Chondrocyte (in vitro differentiated cells): ENCODE measurements at regions not wholly inside any gene's neighbourhood (a gene's known extent, or its start where the extent isn't known, plus 50 kb on each side); places are given as distances from the start of the nearest gene placed in this dataset.

Experiments
- DNase-seq: peaks from one replicate; pipeline ENCODE4 v3.0.0; 2021; ENCODE audit warnings: mixed read lengths, low spot score
- H3K27ac Mint-ChIP-seq: one replicate; pipeline ENCODE4 v1.8.0; 2021; ENCODE audit warnings: mild to moderate bottlenecking, moderate library complexity, mixed read lengths; ENCODE audit not compliant: unreplicated experiment
- H3K27me3 Mint-ChIP-seq: 2 replicates; pipeline ENCODE4 v1.8.0; 2021; ENCODE audit warnings: low read depth, mixed read lengths
- H3K36me3 Mint-ChIP-seq: 2 replicates; pipeline ENCODE4 v1.8.0; 2021; ENCODE audit warnings: low read depth, mixed read lengths
- H3K4me1 Mint-ChIP-seq: 2 replicates; pipeline ENCODE4 v1.8.0; 2021; ENCODE audit warnings: low read depth, mild to moderate bottlenecking, mixed read lengths
- H3K4me3 Mint-ChIP-seq: one replicate; pipeline ENCODE4 v1.8.0; 2021; ENCODE audit warnings: mild to moderate bottlenecking, moderate library complexity, mixed read lengths; ENCODE audit not compliant: unreplicated experiment
- H3K9me3 Mint-ChIP-seq: 2 replicates; pipeline ENCODE4 v1.8.0; 2021; ENCODE audit warnings: low read depth, mixed read lengths
- TF ChIP-seq, protein P1 (sequence below): fragments of 200-600 bp; sonication (generic); IDR thresholded peaks from 2 replicates; pipeline ENCODE4 v1.5.0; 2021; ENCODE audit warnings: antibody characterized with exemption, mild to moderate bottlenecking, moderate library complexity

DNA sequence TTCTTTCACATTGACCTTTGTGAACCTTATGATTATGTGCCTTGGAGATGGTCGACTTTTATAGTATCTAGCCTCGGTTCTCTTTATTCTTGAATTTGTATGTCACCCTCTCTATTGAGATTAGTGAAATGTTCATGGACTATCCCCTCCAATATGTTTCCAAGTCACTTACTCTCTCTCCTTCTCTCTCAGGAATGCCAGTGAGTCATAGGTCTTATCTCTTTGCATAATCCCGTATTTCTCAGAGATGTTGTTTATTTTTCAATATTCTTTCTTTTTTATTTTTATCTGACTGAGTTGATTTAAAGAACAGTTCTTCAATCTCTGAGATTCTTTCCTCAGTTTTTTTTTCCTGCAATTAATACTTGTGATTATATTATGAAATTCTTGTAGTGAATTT is 411.6 kb upstream of the CADM2 start:
- Mint-ChIP-seq H3K9me3 (peaks cover 5% of the 10 kb centered on the region), H3K27me3 (peaks cover 5% of the 10 kb centered on the region), H3K36me3 (no peaks in the 10 kb centered on the region), H3K4me1 (no peaks in the 10 kb centered on the region), H3K4me3 (no peak overlapping the region), H3K27ac (no peak overlapping the region)
- TF ChIP-seq, protein P1, sequence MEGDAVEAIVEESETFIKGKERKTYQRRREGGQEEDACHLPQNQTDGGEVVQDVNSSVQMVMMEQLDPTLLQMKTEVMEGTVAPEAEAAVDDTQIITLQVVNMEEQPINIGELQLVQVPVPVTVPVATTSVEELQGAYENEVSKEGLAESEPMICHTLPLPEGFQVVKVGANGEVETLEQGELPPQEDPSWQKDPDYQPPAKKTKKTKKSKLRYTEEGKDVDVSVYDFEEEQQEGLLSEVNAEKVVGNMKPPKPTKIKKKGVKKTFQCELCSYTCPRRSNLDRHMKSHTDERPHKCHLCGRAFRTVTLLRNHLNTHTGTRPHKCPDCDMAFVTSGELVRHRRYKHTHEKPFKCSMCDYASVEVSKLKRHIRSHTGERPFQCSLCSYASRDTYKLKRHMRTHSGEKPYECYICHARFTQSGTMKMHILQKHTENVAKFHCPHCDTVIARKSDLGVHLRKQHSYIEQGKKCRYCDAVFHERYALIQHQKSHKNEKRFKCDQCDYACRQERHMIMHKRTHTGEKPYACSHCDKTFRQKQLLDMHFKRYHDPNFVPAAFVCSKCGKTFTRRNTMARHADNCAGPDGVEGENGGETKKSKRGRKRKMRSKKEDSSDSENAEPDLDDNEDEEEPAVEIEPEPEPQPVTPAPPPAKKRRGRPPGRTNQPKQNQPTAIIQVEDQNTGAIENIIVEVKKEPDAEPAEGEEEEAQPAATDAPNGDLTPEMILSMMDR: no peak
- DNase-seq: no peak

DNA sequence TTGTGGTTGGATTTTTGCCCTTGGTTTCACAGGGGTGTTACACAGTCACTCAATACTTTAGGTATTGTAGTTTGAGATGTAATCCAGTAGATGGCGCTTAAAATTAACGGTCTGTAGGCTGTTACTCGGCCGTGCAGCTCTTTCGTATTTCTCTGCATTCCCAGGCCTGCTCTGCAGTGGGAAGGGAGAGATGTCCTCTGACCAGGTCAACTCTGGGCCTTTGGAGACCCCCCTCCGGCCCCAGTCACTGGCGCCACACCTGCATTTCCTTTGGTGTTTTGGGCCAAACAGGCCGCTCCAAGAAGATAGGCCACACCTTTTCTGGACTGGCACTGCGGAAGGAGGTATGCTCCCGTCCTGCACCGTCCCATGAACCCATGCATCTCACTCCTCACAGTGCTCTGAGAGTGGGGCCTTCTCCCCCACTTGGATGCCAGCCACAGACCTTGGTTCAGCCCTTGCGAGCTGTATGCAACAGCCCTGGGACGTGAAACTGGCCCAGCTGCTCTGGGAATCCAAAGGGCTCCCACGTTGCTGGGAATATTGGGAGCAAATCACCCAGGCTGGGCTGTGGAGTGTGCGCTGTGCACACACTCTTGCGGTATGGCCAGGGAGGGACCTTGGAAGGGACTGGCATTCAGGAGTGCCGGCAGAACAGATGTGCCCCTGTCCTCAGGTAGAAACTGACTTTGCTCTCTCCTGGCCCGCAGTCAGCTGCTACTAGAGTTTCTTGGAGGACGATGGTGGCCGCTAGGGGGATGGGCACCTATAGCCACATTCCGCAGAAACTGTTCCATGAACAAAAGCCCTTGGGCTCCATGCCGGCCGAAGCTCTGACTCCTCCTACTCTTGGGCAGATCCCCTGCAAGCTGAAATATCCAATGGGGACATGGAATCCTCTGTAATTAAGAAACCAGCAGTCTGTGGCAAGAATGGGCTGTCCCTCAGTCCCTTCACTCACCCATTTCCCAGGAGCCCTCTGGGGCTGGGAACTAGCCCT is 410.5 kb upstream of the CADM2 start:
- TF ChIP-seq, protein P1: peak; percentile 84
- Mint-ChIP-seq H3K4me1 (no peaks in the 10 kb centered on the region), H3K4me3 (no peak overlapping the region), H3K27me3 (peaks cover 5% of the 10 kb centered on the region), H3K9me3 (peaks cover 5% of the 10 kb centered on the region), H3K36me3 (no peaks in the 10 kb centered on the region), H3K27ac (no peak overlapping the region)
- peak; percentile 71 for DNase-seq

DNA sequence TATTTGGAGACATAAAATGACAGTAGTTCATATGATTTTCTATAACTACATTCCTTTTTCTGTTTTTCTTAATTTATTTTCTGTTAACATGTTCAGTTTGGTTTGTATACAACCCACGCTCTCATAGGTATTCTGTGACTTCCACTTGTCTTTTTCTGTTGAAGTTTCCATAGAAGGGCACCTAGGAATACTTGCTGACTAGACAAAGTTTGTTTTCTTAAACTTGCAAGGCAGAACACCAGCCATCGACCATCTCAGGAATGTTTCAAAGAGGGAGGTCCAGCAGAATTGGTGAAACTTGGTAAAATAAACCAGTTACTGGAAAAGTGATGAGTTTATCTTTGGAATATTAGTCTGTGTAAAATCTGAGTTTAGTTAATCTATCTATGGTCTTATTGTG is 403.2 kb upstream of the CADM2 start:
- H3K9me3 Mint-ChIP-seq: no peaks in the 10 kb centered on the region
- no peaks in the 10 kb centered on the region for H3K4me1 Mint-ChIP-seq
- DNase-seq: no peak
- no peak overlapping the region for H3K4me3 Mint-ChIP-seq
- no peaks in the 10 kb centered on the region for H3K36me3 Mint-ChIP-seq
- TF ChIP-seq, protein P1: no peak
- no peak overlapping the region for H3K27ac Mint-ChIP-seq
- peaks cover 3% of the 10 kb centered on the region for H3K27me3 Mint-ChIP-seq

DNA sequence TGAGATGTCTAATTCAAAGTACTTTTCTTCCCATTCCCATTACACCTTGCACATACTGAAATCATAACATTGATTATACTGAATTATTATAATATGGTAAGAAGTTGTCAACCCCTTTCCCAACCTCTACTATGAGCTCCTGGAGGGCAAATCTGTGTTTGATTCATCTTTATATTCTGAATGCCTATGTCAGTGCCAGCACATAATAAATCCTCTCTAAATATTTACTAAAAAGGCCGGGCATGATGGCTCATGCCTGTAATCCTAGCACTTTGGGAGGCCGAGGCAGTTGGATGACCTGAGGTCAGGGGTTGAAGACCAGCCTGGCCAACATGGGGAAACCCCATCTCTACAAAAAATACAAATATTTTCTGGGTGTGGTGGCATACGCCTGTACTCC is 392.5 kb upstream of the CADM2 start:
- TF ChIP-seq, protein P1: no peak
- no peak overlapping the region for H3K4me3 Mint-ChIP-seq
- H3K27ac Mint-ChIP-seq: no peak overlapping the region
- no peaks in the 10 kb centered on the region for H3K4me1 Mint-ChIP-seq
- no peaks in the 10 kb centered on the region for H3K9me3 Mint-ChIP-seq
- no peaks in the 10 kb centered on the region for H3K36me3 Mint-ChIP-seq
- H3K27me3 Mint-ChIP-seq: no peaks in the 10 kb centered on the region
- DNase-seq: no peak

DNA sequence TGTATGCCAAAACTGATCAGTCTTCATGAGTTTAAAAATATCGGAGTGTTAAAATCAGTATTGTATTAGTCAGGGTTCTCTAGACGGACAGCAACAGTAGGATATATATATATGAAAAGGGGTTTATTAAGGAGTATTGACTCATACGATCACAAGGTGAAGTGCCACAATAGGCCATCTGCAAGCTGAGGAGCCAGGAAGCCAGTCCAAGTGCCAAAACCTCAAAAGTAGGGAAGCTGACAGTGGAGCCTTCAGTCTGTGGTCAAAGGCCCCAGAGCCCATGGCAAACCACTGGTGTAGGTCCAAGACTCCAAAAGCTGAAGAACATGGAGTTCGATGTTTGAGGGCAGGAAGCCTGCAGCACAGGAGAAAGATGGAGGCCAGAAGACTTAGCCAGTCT is 391.0 kb upstream of the CADM2 start:
- no peaks in the 10 kb centered on the region for H3K4me1 Mint-ChIP-seq
- TF ChIP-seq, protein P1: no peak
- H3K27ac Mint-ChIP-seq: no peak overlapping the region
- H3K27me3 Mint-ChIP-seq: no peaks in the 10 kb centered on the region
- H3K36me3 Mint-ChIP-seq: no peaks in the 10 kb centered on the region
- DNase-seq: no peak
- no peak overlapping the region for H3K4me3 Mint-ChIP-seq
- no peaks in the 10 kb centered on the region for H3K9me3 Mint-ChIP-seq
